ENCODE measurements at regions not wholly inside any gene's neighbourhood (a gene's known extent, or its start where the extent isn't known, plus 50 kb on each side); places are given as distances from the start of the nearest gene placed in this dataset.

DNA sequence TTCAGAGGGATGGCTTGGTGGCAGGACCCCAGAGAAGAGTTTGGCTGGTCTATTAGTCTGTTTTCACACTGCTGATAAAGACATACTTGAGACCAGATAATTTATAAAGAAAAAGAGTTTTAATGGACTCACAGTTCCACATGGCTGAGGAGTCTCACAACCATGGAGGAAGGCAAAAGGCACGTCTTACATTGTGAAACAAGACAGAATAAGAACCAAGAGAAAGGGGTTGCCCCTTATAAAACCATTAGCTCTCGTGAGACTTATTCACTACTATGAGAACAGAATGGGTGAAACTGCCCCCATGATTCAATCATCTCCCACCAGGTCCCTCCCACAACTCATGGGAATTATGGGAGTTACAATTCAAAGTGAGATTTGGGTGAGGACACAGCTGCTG is 78.5 kb upstream of the SSTR1 start:
- Histone ChIP-seq H3K4me1 (ENCODE audit: insufficient read depth, low read length) (no peaks in the 10 kb centered on the region), H3K27me3 (ENCODE audit: control insufficient read depth in 1 of 2, insufficient read depth in 2 of 2, low read length in 2 of 2) (no peaks in the 10 kb centered on the region), H3K9ac (ENCODE audit: insufficient read depth, low read depth, low read length) (no peak overlapping the region), H3K79me2 (ENCODE audit: insufficient read depth, low read length) (no peaks in the 10 kb centered on the region), H4K20me1 (ENCODE audit: insufficient read depth, low read length) (no peaks in the 10 kb centered on the region), H3K4me3 (replicated peaks in 1 of 3; ENCODE audit: insufficient read depth in 1 of 3, low read depth in 2 of 3, low read length in 3 of 3) (no peak overlapping the region), H3K36me3 (replicated peaks in 1 of 2; ENCODE audit: control insufficient read depth in 1 of 2, insufficient read depth in 2 of 2, low read length in 2 of 2) (no peaks in the 10 kb centered on the region), H3K27ac (ENCODE audit: extremely low read length, insufficient read depth, low read length) (no peak overlapping the region), H3K9me3 (ENCODE audit: low read length) (no peaks in the 10 kb centered on the region), H2AFZ (ENCODE audit: low read length) (no peak overlapping the region), H3K4me2 (ENCODE audit: low read depth, low read length) (no peak overlapping the region)
- intact Hi-C loops (cut with micrococcal nuclease; ENCODE audit: unreplicated experiment): no loop called here
- WGBS (ENCODE audit: low lambda C conversion rate): 2% methylated on average over 2 of the region's 2 CpGs
- FAIRE-seq (no peak), ATAC-seq (no peak), DNase-seq (ENCODE audit: low spot score) (no peak)
- BruUV-seq (replicated peaks): no TSS peak
- in situ Hi-C loops (cut with HindIII; ENCODE audit: extremely low pct_ligation_motif_present, low pct_unique_long_range_greater_than_20kb): no loop called here
- CTCF ChIA-PET (ENCODE audit: low intra/inter-chr PET ratio, low total read pairs): no interaction called here
- POLR2A ChIA-PET: no interaction called here
- TF ChIP-seq NCOA1 (CRISPR knock-in tag; IDR thresholded peaks at IDR 0.05): no peak
- no peak for TF ChIP-seq TIGD3 (CRISPR knock-in tag; IDR thresholded peaks at IDR 0.05; ENCODE audit: borderline replicate concordance)
- no peak for TF ChIP-seq CBX2 (IDR thresholded peaks at IDR 0.05; ENCODE audit: low read depth, low read length)
- no peak for TF ChIP-seq CBX2 (CRISPR knock-in tag; IDR thresholded peaks at IDR 0.05; ENCODE audit: low read depth)
- TF ChIP-seq, protein P1, sequence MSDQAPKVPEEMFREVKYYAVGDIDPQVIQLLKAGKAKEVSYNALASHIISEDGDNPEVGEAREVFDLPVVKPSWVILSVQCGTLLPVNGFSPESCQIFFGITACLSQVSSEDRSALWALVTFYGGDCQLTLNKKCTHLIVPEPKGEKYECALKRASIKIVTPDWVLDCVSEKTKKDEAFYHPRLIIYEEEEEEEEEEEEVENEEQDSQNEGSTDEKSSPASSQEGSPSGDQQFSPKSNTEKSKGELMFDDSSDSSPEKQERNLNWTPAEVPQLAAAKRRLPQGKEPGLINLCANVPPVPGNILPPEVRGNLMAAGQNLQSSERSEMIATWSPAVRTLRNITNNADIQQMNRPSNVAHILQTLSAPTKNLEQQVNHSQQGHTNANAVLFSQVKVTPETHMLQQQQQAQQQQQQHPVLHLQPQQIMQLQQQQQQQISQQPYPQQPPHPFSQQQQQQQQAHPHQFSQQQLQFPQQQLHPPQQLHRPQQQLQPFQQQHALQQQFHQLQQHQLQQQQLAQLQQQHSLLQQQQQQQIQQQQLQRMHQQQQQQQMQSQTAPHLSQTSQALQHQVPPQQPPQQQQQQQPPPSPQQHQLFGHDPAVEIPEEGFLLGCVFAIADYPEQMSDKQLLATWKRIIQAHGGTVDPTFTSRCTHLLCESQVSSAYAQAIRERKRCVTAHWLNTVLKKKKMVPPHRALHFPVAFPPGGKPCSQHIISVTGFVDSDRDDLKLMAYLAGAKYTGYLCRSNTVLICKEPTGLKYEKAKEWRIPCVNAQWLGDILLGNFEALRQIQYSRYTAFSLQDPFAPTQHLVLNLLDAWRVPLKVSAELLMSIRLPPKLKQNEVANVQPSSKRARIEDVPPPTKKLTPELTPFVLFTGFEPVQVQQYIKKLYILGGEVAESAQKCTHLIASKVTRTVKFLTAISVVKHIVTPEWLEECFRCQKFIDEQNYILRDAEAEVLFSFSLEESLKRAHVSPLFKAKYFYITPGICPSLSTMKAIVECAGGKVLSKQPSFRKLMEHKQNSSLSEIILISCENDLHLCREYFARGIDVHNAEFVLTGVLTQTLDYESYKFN (CRISPR knock-in tag; conservative IDR thresholded peaks at IDR 0.05): no peak
- TF ChIP-seq ZNF577 (CRISPR knock-in tag; IDR thresholded peaks at IDR 0.05; ENCODE audit: borderline replicate concordance, low read depth): no peak
- no peak for TF ChIP-seq ZNF296 (CRISPR knock-in tag; conservative IDR thresholded peaks at IDR 0.05)
- TF ChIP-seq TOE1 (CRISPR knock-in tag; IDR thresholded peaks at IDR 0.05): no peak
- TF ChIP-seq, protein P2, sequence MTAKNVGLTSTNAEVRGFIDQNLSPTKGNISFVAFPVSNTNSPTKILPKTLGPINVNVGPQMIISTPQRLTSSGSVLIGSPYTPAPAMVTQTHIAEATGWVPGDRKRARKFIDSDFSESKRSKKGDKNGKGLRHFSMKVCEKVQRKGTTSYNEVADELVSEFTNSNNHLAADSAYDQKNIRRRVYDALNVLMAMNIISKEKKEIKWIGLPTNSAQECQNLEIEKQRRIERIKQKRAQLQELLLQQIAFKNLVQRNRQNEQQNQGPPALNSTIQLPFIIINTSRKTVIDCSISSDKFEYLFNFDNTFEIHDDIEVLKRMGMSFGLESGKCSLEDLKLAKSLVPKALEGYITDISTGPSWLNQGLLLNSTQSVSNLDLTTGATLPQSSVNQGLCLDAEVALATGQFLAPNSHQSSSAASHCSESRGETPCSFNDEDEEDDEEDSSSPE (CRISPR knock-in tag; IDR thresholded peaks at IDR 0.05): no peak
- TF ChIP-seq U2AF1 (optimal IDR thresholded peaks at IDR 0.05; ENCODE audit: low read depth, low read length): no peak
